Tongue (tissue), 1 donor: ENCODE measurements at regions not wholly inside any gene's neighbourhood (a gene's known extent, or its start where the extent isn't known, plus 50 kb on each side); places are given as distances from the start of the nearest gene placed in this dataset.
A peak's percentile ranks its signal among the peaks of the same experiment; 100 is the strongest.
"Not testable (repeated sequence)": the region's sequence is repeated elsewhere in the genome, so short reads cannot be mapped to it uniquely, and the experiment has no call there.

Experiments
- DNase-seq: peaks from one replicate; pipeline ENCODE4 v3.0.0-alpha.2; 2015

GRCh38 chr2:11877764-11878163, 131.3 kb downstream of the LPIN1 start:
- DNase-seq = no peak

- not testable (repeated sequence) for DNase-seq
Observed at GRCh38 chr2:11885253-11885652, 138.8 kb downstream of the LPIN1 start.

- DNase-seq = not testable (repeated sequence)
Observed at GRCh38 chr2:11886899-11887298, 140.5 kb downstream of the LPIN1 start.

GRCh38 chr2:11889101-11889850, 142.8 kb downstream of the LPIN1 start:
- no peak for DNase-seq

GRCh38 chr2:11889854-11890253, 143.4 kb downstream of the LPIN1 start:
- no peak for DNase-seq

- no peak for DNase-seq
Observed at GRCh38 chr2:11891028-11891427, 144.6 kb downstream of the LPIN1 start.

- peak; percentile 22 for DNase-seq
Observed at GRCh38 chr2:11891671-11892440, 145.4 kb downstream of the LPIN1 start.

GRCh38 chr2:11896386-11896785, 150.0 kb downstream of the LPIN1 start:
- DNase-seq = no peak

GRCh38 chr2:11898576-11898975, 152.1 kb downstream of the LPIN1 start:
- no peak for DNase-seq

- DNase-seq = no peak
Observed at GRCh38 chr2:11899264-11899818, 152.9 kb downstream of the LPIN1 start.

- DNase-seq = not testable (repeated sequence)
Observed at GRCh38 chr2:11900891-11901290, 154.5 kb downstream of the LPIN1 start.

- no peak for DNase-seq
Observed at GRCh38 chr2:11901351-11902069, 155.1 kb downstream of the LPIN1 start.

GRCh38 chr2:11903085-11903606, 156.7 kb downstream of the LPIN1 start:
- DNase-seq = no peak

GRCh38 chr2:11904029-11904428, 157.6 kb downstream of the LPIN1 start:
- no peak for DNase-seq

GRCh38 chr2:11904941-11905340, 158.5 kb downstream of the LPIN1 start:
- no peak for DNase-seq

GRCh38 chr2:11907190-11907589, 160.8 kb downstream of the LPIN1 start:
- DNase-seq = no peak

GRCh38 chr2:11910971-11911370, 164.5 kb downstream of the LPIN1 start:
- no peak for DNase-seq

- no peak for DNase-seq
Observed at GRCh38 chr2:11912980-11913379, 166.5 kb downstream of the LPIN1 start.

- peak; percentile 85 for DNase-seq
Observed at GRCh38 chr2:11914455-11914854, 168.0 kb downstream of the LPIN1 start.

GRCh38 chr2:11915650-11916049, 169.2 kb downstream of the LPIN1 start:
- DNase-seq = no peak

GRCh38 chr2:11919953-11920352, 173.5 kb downstream of the LPIN1 start:
- no peak for DNase-seq

GRCh38 chr2:11920993-11921583, 174.7 kb downstream of the LPIN1 start:
- DNase-seq = no peak
